CD4-positive, alpha-beta T cell treated with Interleukin-17A for 4 hours (primary cell): ENCODE measurements at regions not wholly inside any gene's neighbourhood (a gene's known extent, or its start where the extent isn't known, plus 50 kb on each side); places are given as distances from the start of the nearest gene placed in this dataset.
A peak's percentile ranks its signal among the peaks of the same experiment; 100 is the strongest.
"Not testable (repeated sequence)": the region's sequence is repeated elsewhere in the genome, so short reads cannot be mapped to it uniquely, and the experiment has no call there.

Experiments
- DNase-seq: peaks from one replicate; pipeline ENCODE4 v3.0.0-alpha.2; 2020; ENCODE audit warnings: mixed read lengths

GRCh38 chr6:26957399-26958127, 289.9 kb upstream of the PRSS16 start:
- not testable (repeated sequence) for DNase-seq

DNA sequence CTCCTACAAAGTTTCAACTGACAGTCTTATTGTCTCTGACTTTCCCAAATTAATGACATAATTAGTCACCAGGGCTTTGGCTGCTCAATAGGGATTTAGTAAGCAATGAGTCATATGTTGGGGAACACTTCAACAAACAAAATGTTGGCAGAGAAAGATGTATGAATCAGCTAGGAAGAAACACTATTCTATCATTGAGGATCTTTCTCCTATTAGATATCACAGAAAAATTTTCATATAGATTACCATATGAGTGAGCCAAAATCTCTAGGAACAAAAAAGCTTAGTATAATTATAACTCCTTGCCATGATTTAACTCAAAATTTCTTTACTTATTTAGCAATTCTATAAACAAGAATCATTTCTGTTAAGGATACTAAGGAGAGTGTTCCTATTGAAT, 286.3 kb upstream of the PRSS16 start:
- DNase-seq: not testable (repeated sequence)

- no peak for DNase-seq
Measured at GRCh38 chr6:27002447-27002846, 245.1 kb upstream of the PRSS16 start.

- DNase-seq: no peak
Measured at GRCh38 chr6:27007020-27007419, 240.5 kb upstream of the PRSS16 start.

DNA sequence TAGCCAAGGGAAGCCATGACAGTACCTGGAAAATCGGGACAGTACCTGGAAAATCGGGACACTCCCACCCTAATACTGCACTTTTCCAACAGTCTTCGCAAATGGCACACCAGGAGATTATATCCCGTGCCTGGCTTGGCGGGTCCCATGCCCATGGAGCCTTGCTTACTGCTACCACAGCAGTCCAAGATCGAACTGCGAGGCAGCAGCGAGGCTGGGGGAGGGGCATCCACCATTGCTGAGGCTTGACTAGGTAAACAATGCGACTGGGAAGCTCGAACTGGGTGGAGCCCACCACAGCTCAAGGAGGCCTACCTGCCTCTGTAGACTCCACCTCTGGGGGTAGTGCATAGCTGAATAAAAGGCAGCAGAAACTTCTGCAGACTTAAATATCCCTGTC, 238.9 kb upstream of the PRSS16 start:
- DNase-seq: not testable (repeated sequence)

DNA sequence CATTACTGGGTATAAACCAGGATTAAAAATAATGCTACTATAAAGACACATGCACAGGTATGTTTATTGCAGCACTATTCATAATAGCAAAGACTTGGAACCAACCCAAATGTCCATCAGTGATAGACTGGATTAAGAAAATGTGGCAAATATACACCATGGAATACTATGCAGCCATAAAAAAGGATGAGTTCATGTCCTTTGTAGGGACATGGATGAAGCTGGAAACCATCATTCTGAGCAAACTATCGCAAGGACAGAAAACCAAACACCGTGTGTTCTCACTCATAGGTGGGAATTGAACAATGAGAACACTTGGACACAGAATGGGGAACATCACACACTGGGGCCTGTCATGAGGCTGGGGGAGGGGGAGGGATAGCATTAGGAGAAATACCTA, 233.4 kb upstream of the PRSS16 start:
- DNase-seq: not testable (repeated sequence)

DNA sequence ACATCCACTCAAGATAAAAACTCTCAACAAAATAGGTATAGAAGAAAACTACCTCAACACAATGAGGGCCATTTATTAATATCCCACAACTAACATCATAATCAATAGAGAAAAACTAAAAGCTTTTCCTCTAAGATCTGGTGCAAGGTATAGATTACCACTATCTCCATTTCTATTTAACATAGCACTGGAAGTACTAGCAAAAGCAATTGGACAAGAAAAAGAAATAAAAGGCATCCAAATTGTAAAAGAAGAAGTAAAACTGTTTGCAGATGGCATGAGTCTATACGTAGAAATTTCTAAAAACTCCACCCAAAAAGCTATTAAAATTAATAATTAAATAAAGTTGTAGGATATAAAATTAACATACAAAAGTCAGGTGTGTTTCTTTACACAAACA, 230.8 kb upstream of the PRSS16 start:
- no peak for DNase-seq

GRCh38 chr6:27018401-27018800, 229.1 kb upstream of the PRSS16 start:
- not testable (repeated sequence) for DNase-seq

- DNase-seq: peak; percentile 47
Measured at GRCh38 chr6:27019651-27020552, 227.6 kb upstream of the PRSS16 start.

DNA sequence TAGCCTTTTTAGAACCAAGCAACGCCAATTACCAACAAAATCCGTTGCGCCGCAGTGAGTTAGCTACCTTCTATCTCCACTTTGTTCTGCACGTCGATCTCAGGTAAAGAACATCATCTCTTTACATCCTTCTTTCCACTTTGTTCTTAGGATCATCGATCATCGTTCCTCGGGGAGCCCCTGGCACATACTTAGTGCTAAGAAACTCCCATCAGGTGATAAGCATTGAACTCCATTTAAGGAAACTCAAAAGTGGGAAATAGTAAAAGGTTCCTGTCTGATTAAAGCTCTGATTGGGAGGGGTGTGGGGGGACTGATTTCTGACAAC, 227.0 kb upstream of the PRSS16 start:
- no peak for DNase-seq

- DNase-seq: no peak
Measured at GRCh38 chr6:27023664-27024063, 223.8 kb upstream of the PRSS16 start.

DNA sequence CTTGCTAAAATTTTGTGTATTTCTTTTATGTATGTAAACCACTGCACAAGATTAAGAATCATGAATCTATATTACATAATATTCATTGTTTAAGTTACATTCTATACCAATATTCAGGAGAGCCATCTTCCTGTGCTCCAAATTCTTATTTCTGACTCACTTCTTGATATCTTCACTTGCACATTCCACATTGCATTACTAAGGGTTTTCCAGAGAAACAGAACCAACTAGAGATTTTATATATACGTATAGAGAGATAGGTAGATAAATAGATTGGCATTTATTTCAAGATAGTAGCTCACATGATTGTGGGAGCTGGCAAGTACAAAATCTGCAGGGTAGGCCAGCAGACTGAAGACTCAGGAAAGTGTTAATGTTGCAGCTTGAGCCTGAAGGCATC, 222.2 kb upstream of the PRSS16 start:
- no peak for DNase-seq

DNA sequence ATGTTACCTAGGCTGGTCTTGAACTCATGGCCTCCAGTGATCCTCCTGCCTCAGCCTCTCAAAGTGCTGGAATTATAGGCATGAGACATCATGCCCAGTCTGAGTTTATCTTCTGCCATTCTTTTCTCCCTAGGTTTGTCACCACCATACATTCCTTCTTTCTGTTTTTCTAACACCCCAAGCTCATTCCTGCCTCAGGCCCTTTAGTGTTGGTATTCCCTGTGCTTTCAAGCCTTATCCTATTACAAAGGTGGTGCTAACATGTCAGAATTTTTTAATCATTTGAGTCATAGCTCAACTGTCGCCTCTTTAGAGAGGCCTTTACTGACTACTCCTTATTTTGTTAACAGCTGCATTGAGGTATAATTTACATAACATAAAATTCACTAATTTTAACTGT, 221.1 kb upstream of the PRSS16 start:
- DNase-seq: no peak

DNA sequence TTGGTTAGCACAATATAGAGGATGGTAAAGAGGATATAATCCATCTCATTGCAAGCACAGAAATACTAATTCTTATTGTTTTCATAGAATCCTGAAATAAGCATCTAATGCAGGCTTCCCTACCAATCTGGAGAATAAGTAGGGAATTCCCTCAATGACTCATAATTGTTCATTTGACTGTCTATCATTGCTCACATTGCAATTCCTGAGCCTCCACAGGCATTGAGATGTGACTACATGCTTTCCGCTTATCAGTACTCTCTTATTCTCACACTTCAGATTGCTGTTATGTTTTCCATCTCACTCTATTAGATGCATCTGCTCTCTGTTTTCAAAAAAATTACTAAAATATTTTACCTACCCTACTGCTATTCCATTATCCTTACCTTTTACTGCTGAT, 216.2 kb upstream of the PRSS16 start:
- no peak for DNase-seq

GRCh38 chr6:27038498-27038897, 209.0 kb upstream of the PRSS16 start:
- no peak for DNase-seq

DNA sequence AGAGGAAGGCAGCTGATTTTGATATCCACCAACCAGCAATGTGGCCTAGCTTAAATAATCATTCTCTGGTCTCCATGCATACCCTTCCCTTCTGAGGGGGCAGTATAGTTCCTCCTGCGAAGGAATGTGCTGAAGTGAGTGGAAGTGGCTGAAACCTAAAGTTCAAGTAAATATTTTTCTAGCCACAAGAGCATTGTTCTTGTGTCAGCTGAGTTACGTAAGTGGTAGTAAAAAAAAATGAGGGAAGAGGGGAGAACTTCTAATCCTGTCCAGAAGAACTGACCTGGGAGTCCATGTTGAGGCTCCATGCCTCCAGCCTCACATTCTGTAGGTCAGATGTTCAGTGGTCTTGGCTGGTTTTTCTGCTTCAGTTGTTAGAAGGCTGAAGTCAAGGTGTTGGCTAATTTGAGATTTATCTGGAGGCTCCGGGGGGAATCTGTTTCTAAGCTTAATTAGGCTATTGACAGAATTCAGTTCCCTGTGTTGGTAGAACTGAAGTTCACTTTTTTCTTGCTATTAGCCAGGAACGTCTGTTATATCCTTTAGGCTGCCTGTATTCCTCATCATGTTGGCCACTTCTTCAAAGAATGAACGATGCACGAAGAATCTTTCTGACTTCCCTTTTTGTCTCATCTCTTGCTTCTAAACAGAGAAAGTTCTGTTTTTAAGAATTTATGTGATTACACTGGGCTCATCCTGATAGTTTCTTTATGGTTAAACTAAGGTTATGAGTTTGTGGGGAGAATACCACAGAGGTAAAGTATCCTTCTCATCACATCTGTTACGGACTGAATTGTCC, 207.1 kb upstream of the PRSS16 start:
- no peak for DNase-seq

- DNase-seq: no peak
Measured at GRCh38 chr6:27043244-27043643, 204.3 kb upstream of the PRSS16 start.

DNA sequence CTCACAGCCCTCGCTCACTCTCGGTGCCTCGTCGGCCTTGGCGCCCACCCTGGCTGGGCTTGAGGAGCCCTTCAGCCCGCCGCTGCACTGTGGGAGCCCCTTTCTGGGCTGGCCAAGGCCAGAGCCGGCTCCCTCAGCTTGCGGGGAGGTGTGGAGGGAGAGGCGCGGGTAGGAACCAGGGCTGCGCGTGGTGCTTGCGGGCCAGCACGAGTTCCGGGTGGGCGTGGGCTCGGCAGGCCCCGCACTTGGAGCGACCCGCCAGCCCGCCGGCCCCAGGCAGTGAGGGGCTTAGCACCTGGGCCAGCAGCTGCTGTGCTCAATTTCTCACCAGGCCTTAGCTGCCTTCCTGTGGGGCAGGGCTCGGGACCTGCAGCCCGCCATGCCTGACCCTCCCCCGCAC, 202.4 kb upstream of the PRSS16 start:
- not testable (repeated sequence) for DNase-seq

DNA sequence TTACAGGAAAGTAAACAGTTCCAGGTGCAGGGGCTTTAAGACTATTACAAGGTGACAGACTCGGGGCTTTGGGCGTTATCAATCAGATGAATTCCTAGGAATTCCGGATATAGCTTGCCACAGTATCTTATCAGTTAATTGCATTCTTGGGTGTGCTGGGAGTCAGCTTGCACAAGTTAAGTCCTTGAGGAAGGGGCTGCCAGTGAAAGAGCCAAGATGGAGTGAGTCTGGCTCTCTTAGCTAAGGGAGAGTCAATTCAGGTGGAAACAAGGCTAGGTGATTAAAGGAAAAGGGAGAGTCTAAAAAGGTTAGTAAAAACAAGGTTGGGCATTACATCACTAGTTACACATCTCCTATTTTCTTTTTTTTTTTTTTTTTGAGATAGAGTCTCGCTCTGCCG, 199.8 kb upstream of the PRSS16 start:
- not testable (repeated sequence) for DNase-seq

DNA sequence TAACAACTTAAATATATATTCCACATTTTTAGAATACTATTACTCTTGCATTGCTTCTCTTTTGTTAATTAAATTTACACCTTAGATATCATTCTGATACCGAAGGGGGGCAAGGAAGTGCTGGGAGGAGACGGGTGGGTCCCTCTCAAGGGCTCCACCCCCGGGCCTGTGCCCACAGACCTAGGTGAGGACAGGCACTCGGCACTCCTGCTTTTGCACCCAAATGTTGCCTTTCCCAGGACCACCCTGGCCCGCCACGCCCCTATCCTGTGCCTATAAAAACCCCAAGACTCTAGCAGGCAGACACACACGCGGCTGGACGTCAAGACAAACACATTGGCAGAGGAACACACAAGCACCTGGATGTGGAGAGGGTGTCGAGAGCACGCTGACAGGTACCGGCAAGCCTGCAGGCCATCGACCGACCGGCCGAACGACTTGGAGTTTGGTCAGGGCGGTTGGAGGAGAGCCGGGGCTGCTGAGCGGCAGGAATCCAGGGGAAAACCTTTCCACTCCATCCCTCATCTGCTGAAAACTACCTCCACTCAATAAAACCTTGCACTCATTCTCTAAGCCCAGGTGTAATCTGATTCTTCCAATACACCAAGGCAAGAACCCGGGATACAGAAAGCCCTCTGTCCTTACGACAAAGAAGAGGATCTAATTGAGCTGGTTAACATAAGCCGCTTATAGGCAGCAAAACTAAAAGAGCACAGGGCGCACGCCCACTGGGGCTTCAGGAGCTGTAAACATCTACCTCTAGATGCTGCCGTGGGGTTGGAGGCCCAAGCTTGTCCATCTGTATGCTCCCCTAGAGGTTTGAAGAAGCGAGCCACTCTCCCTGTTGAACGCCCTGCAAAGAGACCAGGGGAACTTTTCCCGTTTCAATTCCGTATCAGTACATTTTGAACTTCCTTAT, 197.4 kb upstream of the PRSS16 start:
- DNase-seq: no peak

GRCh38 chr6:27052082-27052730, 195.3 kb upstream of the PRSS16 start:
- DNase-seq: not testable (repeated sequence)

DNA sequence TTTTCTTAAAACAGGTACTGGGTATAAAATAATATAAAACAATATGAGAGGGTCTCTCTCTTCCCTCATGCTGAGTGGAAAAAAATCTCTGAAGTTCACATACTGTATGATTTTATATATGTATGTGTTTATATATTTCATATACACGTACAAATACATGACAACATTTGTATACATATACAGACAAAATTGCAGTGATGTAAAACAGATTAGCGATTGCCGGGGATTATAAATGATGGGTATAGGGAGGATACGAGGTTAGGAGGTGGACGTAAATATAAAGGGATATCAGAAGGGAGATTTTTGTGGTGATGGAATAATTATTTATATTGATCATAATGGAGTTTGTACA, 194.8 kb upstream of the PRSS16 start:
- no peak for DNase-seq
